K562 (cell line): ENCODE measurements at regions not wholly inside any gene's neighbourhood (a gene's known extent, or its start where the extent isn't known, plus 50 kb on each side); places are given as distances from the start of the nearest gene placed in this dataset.

Experiments used
- BRF1 ChIP-seq: IDR thresholded peaks from 3 replicates; pipeline ENCODE4 v1.6.1; 2011; ENCODE audit warnings: borderline replicate concordance, mild to moderate bottlenecking; ENCODE audit not compliant: insufficient read length; ENCODE audit errors: extremely low read depth
- C11orf30 ChIP-seq: fragments of 450-650 bp; IDR thresholded peaks from 2 replicates; pipeline ENCODE4 v1.6.1; 2016; ENCODE audit warnings: low read depth, mild to moderate bottlenecking
- FOSL1 ChIP-seq: fragments of 200-800 bp; sonication (Bioruptor generic); conservative IDR thresholded peaks from 2 replicates; pipeline ENCODE4 v1.6.1; 2016; ENCODE audit warnings: missing genetic modification characterization, missing compliant biosample characterization
- FOXP1 ChIP-seq: sonication (generic); formaldehyde crosslinking; IDR thresholded peaks from 2 replicates; pipeline ENCODE4 v1.8.0; 2022; ENCODE audit warnings: mild to moderate bottlenecking, missing genetic modification reagents
- HEY1 ChIP-seq: fragments of 250-450 bp; sonication (Bioruptor Pico); IDR thresholded peaks from 2 replicates; pipeline ENCODE4 v1.5.0; 2020; ENCODE audit warnings: mild to moderate bottlenecking, moderate library complexity, borderline replicate concordance
- KHSRP ChIP-seq: fragments of 450-650 bp; IDR thresholded peaks from 2 replicates; pipeline ENCODE4 v1.6.1; 2017
- MTA2 ChIP-seq: fragments of 450-650 bp; IDR thresholded peaks from 2 replicates; pipeline ENCODE4 v1.6.1; 2016; ENCODE audit warnings: low read depth
- NR0B1 ChIP-seq: fragments of 450-650 bp; IDR thresholded peaks from one replicate; pipeline ENCODE4 v1.6.1; 2018; ENCODE audit warnings: mild to moderate bottlenecking, moderate library complexity; ENCODE audit not compliant: partially characterized antibody
- NR2C2 ChIP-seq, 2 experiments: fragments of 200-800 bp in 1 of 2; sonication (Bioruptor generic) in 1 of 2; sonication (generic) in 1 of 2; formaldehyde crosslinking in 1 of 2; IDR thresholded peaks; 2 replicates each; pipeline versions ENCODE4 v1.6.1 to v1.8.0; 2016 to 2022; ENCODE audit warnings: mild to moderate bottlenecking in 1 of 2, missing compliant biosample characterization in 1 of 2, missing genetic modification characterization in 1 of 2, missing genetic modification reagents in 1 of 2
- REST ChIP-seq, 2 experiments: fragments of 450-650 bp; formaldehyde crosslinking in 1 of 2; IDR thresholded peaks; 2 replicates each; pipeline versions ENCODE4 v1.4.0 to v1.6.1; 2014 to 2020; ENCODE audit warnings: mild to moderate bottlenecking in 2 of 2, borderline replicate concordance in 1 of 2, low read depth in 1 of 2
- SMAD3 ChIP-seq: fragments of 450-650 bp; formaldehyde crosslinking; conservative IDR thresholded peaks from 2 replicates; pipeline ENCODE4 v1.4.0; 2020; ENCODE audit warnings: mild to moderate bottlenecking
- SMC3 ChIP-seq: conservative IDR thresholded peaks from 2 replicates; pipeline ENCODE4 v1.6.1; 2011; ENCODE audit warnings: low read depth, low read length, improper control_type of control experiment; ENCODE audit not compliant: insufficient read depth
- SUPT5H ChIP-seq: fragments of 450-650 bp; IDR thresholded peaks from 2 replicates; pipeline ENCODE4 v1.6.1; 2016
- XRCC5 ChIP-seq: fragments of 200-400 bp; formaldehyde crosslinking; IDR thresholded peaks from 2 replicates; pipeline ENCODE4 v1.6.1; 2017; ENCODE audit warnings: low read depth, mild to moderate bottlenecking, low read length
- ZBTB17 ChIP-seq: fragments of 450-650 bp; formaldehyde crosslinking; IDR thresholded peaks from 2 replicates; pipeline ENCODE4 v1.4.0; 2020; ENCODE audit warnings: mild to moderate bottlenecking
- ZC3H4 ChIP-seq: sonication (generic); formaldehyde crosslinking; IDR thresholded peaks from 2 replicates; pipeline ENCODE4 v1.9.0; 2021; ENCODE audit warnings: missing genetic modification reagents, borderline replicate concordance
- ZNF280A ChIP-seq: fragments of 450-650 bp; IDR thresholded peaks from 2 replicates; pipeline ENCODE4 v1.6.1; 2018; ENCODE audit warnings: mild to moderate bottlenecking, low read depth; ENCODE audit not compliant: partially characterized antibody
- ZNF75A ChIP-seq: fragments of 450-650 bp; formaldehyde crosslinking; IDR thresholded peaks from 2 replicates; pipeline ENCODE4 v1.4.0; 2020; ENCODE audit warnings: mild to moderate bottlenecking

DNA sequence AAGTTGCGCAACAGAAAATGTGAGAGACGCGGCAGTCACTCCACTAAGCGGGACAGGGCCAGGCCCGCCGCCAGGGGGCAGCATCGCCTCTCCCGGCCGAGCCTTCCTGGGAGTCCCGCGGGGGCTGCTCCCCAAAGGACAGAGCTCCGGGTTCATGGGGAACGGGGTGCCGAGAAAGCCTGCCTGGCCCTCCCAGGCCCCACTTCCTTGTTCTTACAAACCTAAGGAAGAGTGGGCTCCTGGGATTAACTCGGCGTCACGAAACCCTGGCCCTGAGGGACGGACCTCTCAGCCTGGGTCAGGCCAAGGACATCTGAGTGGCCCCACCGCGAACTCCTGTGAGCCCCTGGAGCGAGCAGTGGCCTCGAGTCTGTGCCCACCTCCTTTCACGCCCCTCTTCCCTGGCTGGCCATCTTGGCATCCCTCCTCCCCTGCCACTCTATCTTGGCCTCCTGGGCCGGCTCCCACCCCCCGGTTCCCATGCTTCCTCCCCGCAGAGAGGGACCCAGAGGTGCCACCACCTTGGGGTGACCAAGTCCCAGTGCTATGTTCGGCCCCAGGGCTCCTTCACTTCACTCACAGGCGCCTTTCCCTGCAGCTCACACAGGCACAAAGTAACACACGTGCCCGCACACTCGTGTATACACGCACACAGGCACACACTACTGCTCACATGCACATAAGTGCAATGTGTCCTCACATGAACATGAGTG, 99.9 kb upstream of the FGF3 start (continued):
- no peak for TF ChIP-seq NR2C2 (CRISPR knock-in tag; IDR thresholded peaks at IDR 0.05)
- no peak for TF ChIP-seq NR2C2 (tag; IDR thresholded peaks at IDR 0.05)
- TF ChIP-seq C11orf30: no peak
- no peak for TF ChIP-seq FOSL1 (tag)
- TF ChIP-seq SUPT5H: no peak
- peak; percentile 87 for TF ChIP-seq REST (IDR thresholded peaks at IDR 0.05; ENCODE audit: borderline replicate concordance)
- no peak for TF ChIP-seq REST (CRISPR knock-in tag; IDR thresholded peaks at IDR 0.05; ENCODE audit: low read depth)
- TF ChIP-seq ZBTB17 (CRISPR knock-in tag): no peak
- no peak for TF ChIP-seq BRF1
- TF ChIP-seq FOXP1 (CRISPR knock-in tag): no peak
- TF ChIP-seq HEY1 (CRISPR knock-in tag): no peak
- TF ChIP-seq ZNF75A: no peak
- no peak for TF ChIP-seq ZNF280A
- peak; percentile 96 for TF ChIP-seq SMC3
- TF ChIP-seq SMAD3 (CRISPR knock-in tag): no peak
- no peak for TF ChIP-seq KHSRP
- TF ChIP-seq NR0B1: no peak
- TF ChIP-seq XRCC5: no peak
- no peak for TF ChIP-seq MTA2
- no peak for TF ChIP-seq ZC3H4 (CRISPR knock-in tag)
